ENCODE measurements at regions not wholly inside any gene's neighbourhood (a gene's known extent, or its start where the extent isn't known, plus 50 kb on each side); places are given as distances from the start of the nearest gene placed in this dataset.

GRCh38 chr2:39550701-39551285 is 113.7 kb upstream of the MAP4K3 start (continued):
- TF ChIP-seq, protein P1, sequence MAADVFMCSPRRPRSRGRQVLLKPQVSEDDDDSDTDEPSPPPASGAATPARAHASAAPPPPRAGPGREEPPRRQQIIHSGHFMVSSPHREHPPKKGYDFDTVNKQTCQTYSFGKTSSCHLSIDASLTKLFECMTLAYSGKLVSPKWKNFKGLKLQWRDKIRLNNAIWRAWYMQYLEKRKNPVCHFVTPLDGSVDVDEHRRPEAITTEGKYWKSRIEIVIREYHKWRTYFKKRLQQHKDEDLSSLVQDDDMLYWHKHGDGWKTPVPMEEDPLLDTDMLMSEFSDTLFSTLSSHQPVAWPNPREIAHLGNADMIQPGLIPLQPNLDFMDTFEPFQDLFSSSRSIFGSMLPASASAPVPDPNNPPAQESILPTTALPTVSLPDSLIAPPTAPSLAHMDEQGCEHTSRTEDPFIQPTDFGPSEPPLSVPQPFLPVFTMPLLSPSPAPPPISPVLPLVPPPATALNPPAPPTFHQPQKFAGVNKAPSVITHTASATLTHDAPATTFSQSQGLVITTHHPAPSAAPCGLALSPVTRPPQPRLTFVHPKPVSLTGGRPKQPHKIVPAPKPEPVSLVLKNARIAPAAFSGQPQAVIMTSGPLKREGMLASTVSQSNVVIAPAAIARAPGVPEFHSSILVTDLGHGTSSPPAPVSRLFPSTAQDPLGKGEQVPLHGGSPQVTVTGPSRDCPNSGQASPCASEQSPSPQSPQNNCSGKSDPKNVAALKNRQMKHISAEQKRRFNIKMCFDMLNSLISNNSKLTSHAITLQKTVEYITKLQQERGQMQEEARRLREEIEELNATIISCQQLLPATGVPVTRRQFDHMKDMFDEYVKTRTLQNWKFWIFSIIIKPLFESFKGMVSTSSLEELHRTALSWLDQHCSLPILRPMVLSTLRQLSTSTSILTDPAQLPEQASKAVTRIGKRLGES (CRISPR knock-in tag; IDR thresholded peaks at IDR 0.05; ENCODE audit: borderline replicate concordance), result peak; percentile 84; the same call in 1 of the 2 replicates
- peak; percentile 94 for TF ChIP-seq RFXAP (CRISPR knock-in tag; IDR thresholded peaks at IDR 0.05; ENCODE audit: borderline replicate concordance)
- TF ChIP-seq ZNF713 (CRISPR knock-in tag; IDR thresholded peaks at IDR 0.05), result no peak
- TF ChIP-seq TAF1 (CRISPR knock-in tag; IDR thresholded peaks at IDR 0.05), result no peak
- peak; percentile 87 for TF ChIP-seq SIX4 (CRISPR knock-in tag; IDR thresholded peaks at IDR 0.05)
- TF ChIP-seq MEIS2 (CRISPR knock-in tag; IDR thresholded peaks at IDR 0.05), result peak; percentile 99
- TF ChIP-seq, protein P2, sequence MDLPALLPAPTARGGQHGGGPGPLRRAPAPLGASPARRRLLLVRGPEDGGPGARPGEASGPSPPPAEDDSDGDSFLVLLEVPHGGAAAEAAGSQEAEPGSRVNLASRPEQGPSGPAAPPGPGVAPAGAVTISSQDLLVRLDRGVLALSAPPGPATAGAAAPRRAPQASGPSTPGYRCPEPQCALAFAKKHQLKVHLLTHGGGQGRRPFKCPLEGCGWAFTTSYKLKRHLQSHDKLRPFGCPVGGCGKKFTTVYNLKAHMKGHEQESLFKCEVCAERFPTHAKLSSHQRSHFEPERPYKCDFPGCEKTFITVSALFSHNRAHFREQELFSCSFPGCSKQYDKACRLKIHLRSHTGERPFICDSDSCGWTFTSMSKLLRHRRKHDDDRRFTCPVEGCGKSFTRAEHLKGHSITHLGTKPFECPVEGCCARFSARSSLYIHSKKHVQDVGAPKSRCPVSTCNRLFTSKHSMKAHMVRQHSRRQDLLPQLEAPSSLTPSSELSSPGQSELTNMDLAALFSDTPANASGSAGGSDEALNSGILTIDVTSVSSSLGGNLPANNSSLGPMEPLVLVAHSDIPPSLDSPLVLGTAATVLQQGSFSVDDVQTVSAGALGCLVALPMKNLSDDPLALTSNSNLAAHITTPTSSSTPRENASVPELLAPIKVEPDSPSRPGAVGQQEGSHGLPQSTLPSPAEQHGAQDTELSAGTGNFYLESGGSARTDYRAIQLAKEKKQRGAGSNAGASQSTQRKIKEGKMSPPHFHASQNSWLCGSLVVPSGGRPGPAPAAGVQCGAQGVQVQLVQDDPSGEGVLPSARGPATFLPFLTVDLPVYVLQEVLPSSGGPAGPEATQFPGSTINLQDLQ (CRISPR knock-in tag; IDR thresholded peaks at IDR 0.05), result no peak
- peak; percentile 88 for TF ChIP-seq HIC2 (CRISPR knock-in tag; IDR thresholded peaks at IDR 0.05; ENCODE audit: low read depth)
- no peak for TF ChIP-seq RFX1 (IDR thresholded peaks at IDR 0.05)
- TF ChIP-seq MNT (IDR thresholded peaks at IDR 0.05), result no peak
- TF ChIP-seq, protein P3, sequence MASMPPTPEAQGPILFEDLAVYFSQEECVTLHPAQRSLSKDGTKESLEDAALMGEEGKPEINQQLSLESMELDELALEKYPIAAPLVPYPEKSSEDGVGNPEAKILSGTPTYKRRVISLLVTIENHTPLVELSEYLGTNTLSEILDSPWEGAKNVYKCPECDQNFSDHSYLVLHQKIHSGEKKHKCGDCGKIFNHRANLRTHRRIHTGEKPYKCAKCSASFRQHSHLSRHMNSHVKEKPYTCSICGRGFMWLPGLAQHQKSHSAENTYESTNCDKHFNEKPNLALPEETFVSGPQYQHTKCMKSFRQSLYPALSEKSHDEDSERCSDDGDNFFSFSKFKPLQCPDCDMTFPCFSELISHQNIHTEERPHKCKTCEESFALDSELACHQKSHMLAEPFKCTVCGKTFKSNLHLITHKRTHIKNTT (CRISPR knock-in tag; IDR thresholded peaks at IDR 0.05), result no peak
- peak; percentile 80; the same call in 1 of the 2 replicates for TF ChIP-seq KLF11 (CRISPR knock-in tag; IDR thresholded peaks at IDR 0.05)
- no peak for TF ChIP-seq SRF (IDR thresholded peaks at IDR 0.05; ENCODE audit: low read depth, low read length)
- TF ChIP-seq ZNF138 (CRISPR knock-in tag; IDR thresholded peaks at IDR 0.05; ENCODE audit: low read depth), result no peak
- no peak for TF ChIP-seq ZNF790 (CRISPR knock-in tag; IDR thresholded peaks at IDR 0.05; ENCODE audit: borderline replicate concordance)
- peak; percentile 59; the same call in 1 of the 2 replicates for TF ChIP-seq ELF4 (CRISPR knock-in tag; IDR thresholded peaks at IDR 0.05; ENCODE audit: borderline replicate concordance)
- no peak for TF ChIP-seq MAZ (IDR thresholded peaks at IDR 0.05; ENCODE audit: borderline replicate concordance, low read depth, low read length)
- TF ChIP-seq MAZ (CRISPR knock-in tag; IDR thresholded peaks at IDR 0.05; ENCODE audit: low read depth), result peak; percentile 66; the same call in 1 of the 2 replicates
- TF ChIP-seq GLI4 (CRISPR knock-in tag; IDR thresholded peaks at IDR 0.05; ENCODE audit: borderline replicate concordance), result 0 out of 2 replicates have a peak, but pooled peaks have one; percentile 90
- no peak; the same call in 1 of the 2 replicates for TF ChIP-seq MTF1 (CRISPR knock-in tag; IDR thresholded peaks at IDR 0.05)
